A549 (cell line): ENCODE measurements at regions not wholly inside any gene's neighbourhood (a gene's known extent, or its start where the extent isn't known, plus 50 kb on each side); places are given as distances from the start of the nearest gene placed in this dataset.

Source experiments
- ATAC-seq, 2 experiments: fragments of 200-7000 bp in 1 of 2; fragments of >200 bp in 1 of 2; cut with Nextera tagmentation in 1 of 2; cut with Tn5 transposase in 1 of 2; 3 replicates each; pipeline versions ENCODE4 v1.8.0 to v1.9.1; 2018 to 2020; ENCODE audit warnings: mild to moderate bottlenecking in 1 of 2, moderate library complexity in 1 of 2
- CTCF ChIA-PET: fragments of 300-600 bp; sonication (Branson Sonifier 250); formaldehyde crosslinking; extraction: SDS; loops from one replicate; lab custom pipeline; 2021; ENCODE audit warnings: antibody characterized with exemption, inconsistent platforms; lab: Yijun Ruan, JAX
- POLR2A ChIA-PET: fragments of 350-600 bp; formaldehyde crosslinking; extraction: SDS; loops from one replicate; lab custom pipeline; 2021; ENCODE audit warnings: antibody characterized with exemption, inconsistent platforms; lab: Yijun Ruan, JAX
- DNase-seq, 2 experiments: peaks; one replicate each; pipeline versions ENCODE4 v3.0.0 to v3.0.0-alpha.2; 2011 to 2016; ENCODE audit warnings: low read depth in 1 of 2, low spot score in 1 of 2
- FAIRE-seq: peaks from 2 replicates; lab custom pipeline; 2011; peaks lifted over from hg19 to GRCh38; lab: Jason Lieb, UNC
- H3K27ac ChIP-seq, 2 experiments: fragments of >200 bp; sonication (Bioruptor Twin); formaldehyde crosslinking; 3 replicates each; pipeline ENCODE4 v1.5.1; 2016 to 2017
- H3K4me1 ChIP-seq: fragments of >200 bp; sonication (Bioruptor Twin); formaldehyde crosslinking; 3 replicates; pipeline ENCODE4 v1.6.1; 2016
- H3K4me2 ChIP-seq: fragments of >200 bp; sonication (Bioruptor Twin); formaldehyde crosslinking; 3 replicates; pipeline ENCODE4 v1.6.1; 2016
- H3K4me3 ChIP-seq: fragments of >200 bp; sonication (Bioruptor Twin); formaldehyde crosslinking; 3 replicates; pipeline ENCODE4 v1.5.1; 2016
- H3K9me3 ChIP-seq: fragments of >200 bp; sonication (Bioruptor Twin); formaldehyde crosslinking; 3 replicates; pipeline ENCODE4 v1.6.1; 2016
- ATOH8 ChIP-seq: fragments of 250-450 bp; sonication (Bioruptor Pico); IDR thresholded peaks from 2 replicates; pipeline ENCODE4 v1.5.0; 2020; ENCODE audit warnings: low read depth, mild to moderate bottlenecking, moderate library complexity
- BCL3 ChIP-seq: fragments of >200 bp; sonication (Bioruptor Twin); formaldehyde crosslinking; IDR thresholded peaks from 3 replicates; pipeline ENCODE4 v1.6.1; 2016
- CBX2 ChIP-seq: fragments of 200-600 bp; sonication (generic); IDR thresholded peaks from 2 replicates; pipeline ENCODE4 v1.6.1; 2016; ENCODE audit warnings: low read depth, mild to moderate bottlenecking, borderline replicate concordance
- CHD2 ChIP-seq: fragments of 150-350 bp; IDR thresholded peaks from 2 replicates; pipeline ENCODE4 v1.6.1; 2014; ENCODE audit warnings: low read length; ENCODE audit not compliant: partially characterized antibody
- CHD4 ChIP-seq: fragments of 200-600 bp; sonication (generic); IDR thresholded peaks from 2 replicates; pipeline ENCODE4 v1.6.1; 2016; ENCODE audit warnings: antibody characterized with exemption, mild to moderate bottlenecking, borderline replicate concordance
- EHF ChIP-seq: fragments of 250-450 bp; sonication (Bioruptor Pico); IDR thresholded peaks from 2 replicates; pipeline ENCODE4 v1.5.0; 2020; ENCODE audit warnings: mild to moderate bottlenecking
- ESRRA ChIP-seq: fragments of 150-350 bp; IDR thresholded peaks from 2 replicates; pipeline ENCODE4 v1.6.1; 2014; ENCODE audit warnings: mild to moderate bottlenecking, low read length, borderline replicate concordance
- FOSL2 ChIP-seq, 2 experiments: fragments of 450-650 bp in 1 of 2; fragments of >200 bp in 1 of 2; sonication (Bioruptor Twin) in 1 of 2; formaldehyde crosslinking; IDR thresholded peaks; 2 replicates each; pipeline versions ENCODE4 v1.5.0 to v1.6.1; 2016 to 2020; ENCODE audit warnings: mild to moderate bottlenecking in 1 of 2, moderate library complexity in 1 of 2
- HEYL ChIP-seq: fragments of 250-450 bp; sonication (Bioruptor Pico); IDR thresholded peaks from 2 replicates; pipeline ENCODE4 v1.8.0; 2021; ENCODE audit warnings: mild to moderate bottlenecking, moderate library complexity
- HMGXB4 ChIP-seq: fragments of 250-450 bp; sonication (Bioruptor Pico); IDR thresholded peaks from 2 replicates; pipeline ENCODE4 v1.5.0; 2021; ENCODE audit warnings: mild to moderate bottlenecking, moderate library complexity, borderline replicate concordance
- HOXA7 ChIP-seq: fragments of 250-450 bp; sonication (Bioruptor Pico); IDR thresholded peaks from 2 replicates; pipeline ENCODE4 v1.5.0; 2020; ENCODE audit warnings: mild to moderate bottlenecking, moderate library complexity
- HOXB5 ChIP-seq: fragments of 250-450 bp; sonication (Bioruptor Pico); IDR thresholded peaks from 2 replicates; pipeline ENCODE4 v1.5.0; 2020; ENCODE audit warnings: mild to moderate bottlenecking, moderate library complexity
- KDM1A ChIP-seq: fragments of 200-600 bp; sonication (generic); IDR thresholded peaks from 2 replicates; pipeline ENCODE4 v1.6.1; 2016; ENCODE audit warnings: low read depth, mild to moderate bottlenecking
- MAZ ChIP-seq: fragments of 150-350 bp; IDR thresholded peaks from 2 replicates; pipeline ENCODE4 v1.6.1; 2014; ENCODE audit warnings: antibody characterized with exemption, low read depth, low read length, borderline replicate concordance
- NFE2L2 ChIP-seq: fragments of 150-350 bp; conservative IDR thresholded peaks from 2 replicates; pipeline ENCODE4 v1.6.1; 2014; ENCODE audit warnings: low read length
- NPAS2 ChIP-seq: fragments of 250-450 bp; sonication (Bioruptor Pico); IDR thresholded peaks from 2 replicates; pipeline ENCODE4 v1.8.0; 2022; ENCODE audit warnings: mild to moderate bottlenecking, moderate library complexity, borderline replicate concordance
- POLR2A ChIP-seq: IDR thresholded peaks from 2 replicates; pipeline ENCODE4 v1.6.1; 2012; ENCODE audit warnings: mild to moderate bottlenecking, low read length
- POLR2AphosphoS2 ChIP-seq: conservative IDR thresholded peaks from 2 replicates; pipeline ENCODE4 v1.6.1; 2012; ENCODE audit warnings: low read length, improper control_type of control experiment, inconsistent platforms
- RCOR1 ChIP-seq: fragments of 150-350 bp; IDR thresholded peaks from 2 replicates; pipeline ENCODE4 v1.6.1; 2014; ENCODE audit warnings: antibody characterized with exemption, low read length, low read depth
- RFX5 ChIP-seq: fragments of 450-650 bp; IDR thresholded peaks from 2 replicates; pipeline ENCODE4 v1.7.1; 2014; ENCODE audit warnings: antibody characterized with exemption, mild to moderate bottlenecking, moderate library complexity
- RNF2 ChIP-seq: fragments of 200-600 bp; sonication (generic); IDR thresholded peaks from 2 replicates; pipeline ENCODE4 v1.6.1; 2016; ENCODE audit warnings: low read depth, mild to moderate bottlenecking, antibody characterized with exemption, moderate library complexity, borderline replicate concordance
- SMC3 ChIP-seq: fragments of >200 bp; sonication (Bioruptor Twin); formaldehyde crosslinking; IDR thresholded peaks from 3 replicates; pipeline ENCODE4 v1.6.1; 2018; ENCODE audit warnings: inconsistent platforms
- TFCP2L1 ChIP-seq: fragments of 250-450 bp; sonication (Bioruptor Pico); IDR thresholded peaks from 2 replicates; pipeline ENCODE4 v1.5.0; 2021; ENCODE audit warnings: mild to moderate bottlenecking
- TP53 ChIP-seq: fragments of 250-450 bp; sonication (Bioruptor Pico); IDR thresholded peaks from 2 replicates; pipeline ENCODE4 v1.5.0; 2021; ENCODE audit warnings: mild to moderate bottlenecking, moderate library complexity
- WGBS: methylation state at CpG from one replicate; pipeline ENCODE4 v1.1.6; 2017; ENCODE audit errors: missing lambda C conversion rate; 5-methylcytosine and 5-hydroxymethylcytosine counted together
- TF ChIP-seq, protein P1 (sequence below): IDR thresholded peaks from 2 replicates; pipeline ENCODE4 v1.6.1; 2012

GRCh38 chr12:66960704-66961690 lies 282.1 kb upstream of the GRIP1 start (continued):
- no peak for TF ChIP-seq RFX5

DNA sequence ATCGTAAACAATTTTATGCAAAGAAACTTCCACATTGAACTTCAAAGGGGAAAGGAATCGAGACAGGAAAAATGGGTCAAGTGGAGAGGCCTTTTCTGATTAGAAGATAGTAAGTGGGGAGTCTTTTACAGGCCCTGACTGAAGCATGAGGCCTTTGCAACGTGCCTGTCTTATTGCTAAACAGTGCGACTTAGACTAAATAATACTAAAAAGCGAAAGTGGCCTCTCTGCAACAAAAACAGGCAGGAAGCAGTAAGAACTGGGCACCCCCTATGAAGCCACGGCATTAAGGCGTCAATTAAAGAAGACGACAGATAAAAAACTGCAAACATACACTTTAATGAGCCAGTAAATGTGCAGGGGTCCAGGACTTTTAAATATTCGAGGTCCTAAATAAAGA lies 283.4 kb upstream of the GRIP1 start:
- no peak for DNase-seq
- TF ChIP-seq CHD4, result no peak
- no peak for TF ChIP-seq POLR2AphosphoS2
- TF ChIP-seq CHD2, result no peak
- TF ChIP-seq TP53 (CRISPR knock-in tag), result no peak
- TF ChIP-seq NFE2L2, result no peak
- TF ChIP-seq RNF2, result no peak
- TF ChIP-seq EHF (CRISPR knock-in tag), result no peak
- TF ChIP-seq HOXA7 (CRISPR knock-in tag), result no peak
- TF ChIP-seq ESRRA, result no peak
- TF ChIP-seq MAZ, result no peak
- no peak for TF ChIP-seq ATOH8 (CRISPR knock-in tag)
- CTCF ChIA-PET, result no interaction called here
- no peak overlapping the region for H3K4me2 ChIP-seq
- FAIRE-seq, result no peak
- no peak overlapping the region for H3K4me3 ChIP-seq
- no peak overlapping the region for H3K27ac ChIP-seq
- H3K9me3 ChIP-seq, result no peaks in the 10 kb centered on the region
- POLR2A ChIA-PET, result no interaction called here
- WGBS, result 69% methylated on average over 9 of the region's 9 CpGs
- peaks cover 9% of the 10 kb centered on the region; the same call in 1 of the 3 replicates for H3K4me1 ChIP-seq
- ATAC-seq, result no peak

DNA sequence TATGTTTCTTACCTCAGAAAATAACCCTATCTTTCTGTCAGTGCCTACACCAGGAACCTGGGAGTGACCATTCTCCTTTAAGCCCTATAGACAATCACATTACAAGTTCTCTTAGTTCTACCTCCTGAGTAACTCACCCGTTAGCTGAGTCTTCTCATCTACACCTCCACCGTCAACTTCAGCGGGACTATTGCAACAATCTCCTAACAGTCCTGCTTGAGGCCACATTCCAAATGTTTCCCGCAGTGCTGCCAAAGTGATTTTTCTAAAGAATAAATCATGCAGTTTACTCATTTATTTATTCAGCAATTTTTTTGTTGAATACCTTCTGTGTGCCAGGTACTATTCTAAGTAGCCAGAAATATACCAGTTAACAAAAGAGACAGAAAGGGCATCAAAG lies 285.0 kb upstream of the GRIP1 start:
- DNase-seq (no peak), FAIRE-seq (no peak), ATAC-seq (no peak)
- TF ChIP-seq FOSL2 (IDR thresholded peaks at IDR 0.05), result no peak
- TF ChIP-seq FOSL2 (CRISPR knock-in tag; IDR thresholded peaks at IDR 0.05), result no peak
- no peak for TF ChIP-seq HEYL
- TF ChIP-seq SMC3, result no peak
- TF ChIP-seq RCOR1, result no peak
- no peak for TF ChIP-seq KDM1A
- TF ChIP-seq NPAS2 (CRISPR knock-in tag), result no peak
- TF ChIP-seq, protein P1, sequence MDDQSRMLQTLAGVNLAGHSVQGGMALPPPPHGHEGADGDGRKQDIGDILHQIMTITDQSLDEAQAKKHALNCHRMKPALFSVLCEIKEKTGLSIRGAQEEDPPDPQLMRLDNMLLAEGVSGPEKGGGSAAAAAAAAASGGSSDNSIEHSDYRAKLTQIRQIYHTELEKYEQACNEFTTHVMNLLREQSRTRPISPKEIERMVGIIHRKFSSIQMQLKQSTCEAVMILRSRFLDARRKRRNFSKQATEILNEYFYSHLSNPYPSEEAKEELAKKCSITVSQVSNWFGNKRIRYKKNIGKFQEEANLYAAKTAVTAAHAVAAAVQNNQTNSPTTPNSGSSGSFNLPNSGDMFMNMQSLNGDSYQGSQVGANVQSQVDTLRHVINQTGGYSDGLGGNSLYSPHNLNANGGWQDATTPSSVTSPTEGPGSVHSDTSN, result no peak
- no peak for TF ChIP-seq TFCP2L1 (CRISPR knock-in tag)
- TF ChIP-seq POLR2A, result no peak
- no peak for TF ChIP-seq CBX2
- TF ChIP-seq BCL3, result no peak
- TF ChIP-seq HMGXB4 (CRISPR knock-in tag), result no peak
- TF ChIP-seq HOXB5 (CRISPR knock-in tag), result no peak
- Histone ChIP-seq H3K4me2 (no peak overlapping the region), H3K4me3 (no peak overlapping the region), H3K4me1 (peaks cover 9% of the 10 kb centered on the region; the same call in 1 of the 3 replicates), H3K9me3 (no peaks in the 10 kb centered on the region), H3K27ac (no peak overlapping the region)
- 90% methylated on average over 4 of the region's 4 CpGs for WGBS
- ChIA-PET CTCF (no interaction called here), POLR2A (no interaction called here)
